ENCODE measurements at regions not wholly inside any gene's neighbourhood (a gene's known extent, or its start where the extent isn't known, plus 50 kb on each side); places are given as distances from the start of the nearest gene placed in this dataset.

GRCh38 chr9:109923471-109923760 lies 143.4 kb downstream of the PALM2AKAP2 start:
- Mint-ChIP-seq H3K4me3 (no peak overlapping the region), H3K27ac (no peak overlapping the region), H3K27me3 (no peaks in the 10 kb centered on the region), H3K36me3 (ENCODE audit: low read depth) (no peaks in the 10 kb centered on the region), H3K9me3 (peaks cover 2% of the 10 kb centered on the region), H3K4me1 (peaks cover 41% of the 10 kb centered on the region)
- no peak for DNase-seq
- ChIA-PET CTCF (interaction anchor here (3.2 kb wide), 1 partner anchor 11 kb away, joined by 13 read pairs; no protein-coding TSS in a partner anchor), POLR2A (no interaction called here)

GRCh38 chr9:109923806-109924205 lies 143.8 kb downstream of the PALM2AKAP2 start:
- no peak overlapping the region for H3K4me3 Mint-ChIP-seq
- no peak overlapping the region for H3K27ac Mint-ChIP-seq
- CTCF ChIA-PET = interaction anchor here (3.2 kb wide), 1 partner anchor 11 kb away, joined by 13 read pairs; no protein-coding TSS in a partner anchor
- DNase-seq = no peak
- POLR2A ChIA-PET = no interaction called here
- peaks cover 37% of the 10 kb centered on the region for H3K4me1 Mint-ChIP-seq
- peaks cover 2% of the 10 kb centered on the region for H3K9me3 Mint-ChIP-seq
- H3K36me3 Mint-ChIP-seq (ENCODE audit: low read depth) = no peaks in the 10 kb centered on the region
- no peaks in the 10 kb centered on the region for H3K27me3 Mint-ChIP-seq

GRCh38 chr9:109925799-109926198 lies 145.8 kb downstream of the PALM2AKAP2 start:
- no peaks in the 10 kb centered on the region for H3K27me3 Mint-ChIP-seq
- peaks cover 27% of the 10 kb centered on the region for H3K4me1 Mint-ChIP-seq
- CTCF ChIA-PET = no interaction called here
- no peak overlapping the region for H3K27ac Mint-ChIP-seq
- no peaks in the 10 kb centered on the region for H3K36me3 Mint-ChIP-seq (ENCODE audit: low read depth)
- peaks cover 2% of the 10 kb centered on the region for H3K9me3 Mint-ChIP-seq
- no peak for DNase-seq
- H3K4me3 Mint-ChIP-seq = no peak overlapping the region
- POLR2A ChIA-PET = no interaction called here

GRCh38 chr9:109926421-109926869 lies 146.4 kb downstream of the PALM2AKAP2 start:
- POLR2A ChIA-PET = no interaction called here
- CTCF ChIA-PET = no interaction called here
- H3K27me3 Mint-ChIP-seq = no peaks in the 10 kb centered on the region
- H3K36me3 Mint-ChIP-seq (ENCODE audit: low read depth) = no peaks in the 10 kb centered on the region
- no peak overlapping the region for H3K27ac Mint-ChIP-seq
- peaks cover 24% of the 10 kb centered on the region for H3K4me1 Mint-ChIP-seq
- H3K4me3 Mint-ChIP-seq = no peak overlapping the region
- no peak for DNase-seq
- H3K9me3 Mint-ChIP-seq = peaks cover 2% of the 10 kb centered on the region

DNA sequence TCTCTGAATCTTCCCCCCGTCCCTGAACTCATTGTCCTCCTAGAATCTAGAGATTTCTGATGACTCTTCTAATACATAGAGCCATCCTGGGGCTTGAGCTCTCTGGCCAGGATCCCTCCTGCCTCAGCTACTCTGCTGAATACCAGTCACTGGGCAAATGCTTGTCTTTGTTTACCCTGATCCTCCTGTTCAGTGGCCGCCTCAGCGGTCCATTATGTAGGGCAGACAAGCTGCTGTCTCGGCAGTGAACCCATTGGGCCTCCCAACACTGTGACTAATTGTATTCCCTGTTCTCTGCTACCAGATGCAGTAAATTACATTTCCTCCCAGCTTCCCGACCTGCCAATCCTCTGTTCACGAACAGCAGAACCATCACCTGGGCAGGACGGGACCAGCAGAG lies 151.6 kb downstream of the PALM2AKAP2 start:
- POLR2A ChIA-PET = no interaction called here
- Mint-ChIP-seq H3K9me3 (peaks cover 8% of the 10 kb centered on the region), H3K27me3 (no peaks in the 10 kb centered on the region)

DNA sequence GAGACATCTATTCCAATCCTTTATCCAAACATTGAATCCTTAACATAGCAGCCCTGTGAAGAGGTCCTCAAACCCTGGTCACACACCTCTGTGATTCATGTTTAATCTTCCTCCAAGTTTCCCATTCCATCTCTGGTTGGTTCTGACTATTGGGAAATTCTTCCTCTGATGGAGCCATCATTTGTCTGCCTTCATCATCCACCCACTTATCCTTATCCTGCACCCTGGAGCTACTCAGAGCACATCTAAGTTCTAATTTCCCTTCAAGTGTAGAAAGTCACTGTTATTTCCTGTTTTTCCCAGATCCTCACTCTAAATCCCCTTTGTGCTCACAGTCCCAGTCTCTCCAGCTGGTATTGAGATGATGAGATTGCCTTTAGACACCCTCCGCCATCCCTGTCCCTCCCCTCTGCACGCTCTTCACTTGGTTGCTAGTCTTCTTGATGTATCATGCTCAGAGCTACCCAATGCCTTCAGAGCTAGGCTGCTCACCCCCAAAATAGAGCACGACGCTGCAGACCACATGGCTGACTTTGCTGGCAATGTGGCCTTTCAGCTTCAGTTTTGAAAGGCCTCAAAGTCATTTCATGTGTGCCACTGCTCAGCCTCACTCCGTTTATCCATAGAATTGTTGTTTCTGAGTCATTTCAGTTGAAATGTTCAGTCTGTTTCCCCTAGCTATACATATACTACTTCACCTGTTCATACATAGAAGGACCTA lies 154.3 kb downstream of the PALM2AKAP2 start:
- Mint-ChIP-seq H3K27me3 (no peaks in the 10 kb centered on the region), H3K36me3 (ENCODE audit: low read depth) (no peaks in the 10 kb centered on the region), H3K27ac (peak overlapping the region; percentile 17), H3K4me3 (no peak overlapping the region), H3K4me1 (peaks cover 37% of the 10 kb centered on the region), H3K9me3 (peaks cover 9% of the 10 kb centered on the region)
- CTCF ChIA-PET = interaction anchor here (1.1 to 2.6 kb wide), 6 partner anchors 11 to 52 kb away, joined by 3 to 13 read pairs (median 4); no protein-coding TSS in a partner anchor
- POLR2A ChIA-PET = no interaction called here
- DNase-seq = no peak

More for the DNA sequence above, 151.6 kb downstream of the PALM2AKAP2 start:
- Mint-ChIP-seq H3K27ac (no peak overlapping the region), H3K4me3 (no peak overlapping the region), H3K4me1 (peaks cover 37% of the 10 kb centered on the region), H3K36me3 (ENCODE audit: low read depth) (no peaks in the 10 kb centered on the region)
- CTCF ChIA-PET = interaction anchor here (1.1 kb wide), 1 partner anchor 10 kb away, joined by 3 read pairs; no protein-coding TSS in a partner anchor
- DNase-seq = no peak

DNA sequence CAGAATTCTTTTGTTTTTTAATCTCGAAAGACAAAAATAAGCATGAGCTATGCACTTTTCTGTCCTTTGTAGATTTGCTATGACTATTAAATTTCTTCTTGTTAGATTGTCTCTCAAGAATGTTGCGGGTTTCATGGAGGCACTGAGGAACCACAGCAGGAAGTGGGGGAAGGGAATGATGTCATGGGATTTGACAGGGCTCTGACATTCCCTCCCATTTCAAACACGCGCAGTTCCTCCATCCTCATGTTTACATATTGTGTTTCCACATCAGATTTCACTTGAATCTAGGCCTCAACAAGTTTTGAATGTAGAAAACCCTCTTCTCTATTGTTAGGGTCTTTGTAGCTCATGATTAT lies 154.8 kb downstream of the PALM2AKAP2 start:
- Mint-ChIP-seq H3K9me3 (peaks cover 9% of the 10 kb centered on the region), H3K4me3 (no peak overlapping the region), H3K27ac (peak overlapping the region; percentile 17), H3K27me3 (no peaks in the 10 kb centered on the region), H3K36me3 (ENCODE audit: low read depth) (no peaks in the 10 kb centered on the region), H3K4me1 (peaks cover 37% of the 10 kb centered on the region)
- POLR2A ChIA-PET = no interaction called here
- DNase-seq = no peak
- CTCF ChIA-PET = interaction anchor here (1.1 to 2.6 kb wide), 6 partner anchors 11 to 52 kb away, joined by 3 to 13 read pairs (median 4); no protein-coding TSS in a partner anchor

DNA sequence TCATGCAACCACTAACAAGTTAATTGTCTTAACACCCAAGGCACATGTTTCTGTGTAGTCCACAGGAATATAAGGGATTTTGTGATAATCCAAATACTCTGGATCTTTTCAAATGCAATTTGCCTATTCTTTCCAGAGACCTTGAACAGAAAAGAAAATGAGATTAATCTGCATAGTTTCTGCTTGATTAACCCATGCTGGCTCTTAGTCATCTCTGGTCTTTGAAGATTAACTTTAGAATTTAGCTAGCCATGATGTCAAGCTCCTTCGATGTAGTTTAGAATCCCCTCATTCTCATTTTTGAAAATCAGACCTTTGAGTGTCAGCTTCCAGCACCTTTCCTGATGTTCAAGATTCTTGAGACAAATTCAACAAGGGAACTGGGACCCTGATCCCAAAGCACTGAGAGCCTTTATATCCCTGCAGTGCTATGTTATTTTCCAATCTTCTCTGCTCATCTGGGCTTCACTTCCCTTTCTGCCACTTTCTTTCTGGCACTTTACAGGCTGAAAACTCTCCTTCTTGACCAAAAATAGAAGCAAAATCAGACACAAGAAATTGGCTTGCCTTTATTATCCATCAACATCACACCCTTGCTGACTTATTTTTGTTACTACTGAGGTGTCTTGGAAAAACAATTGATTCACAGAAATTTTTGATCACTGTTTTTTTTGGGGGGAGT lies 155.5 kb downstream of the PALM2AKAP2 start:
- Mint-ChIP-seq H3K27ac (no peak overlapping the region), H3K4me3 (no peak overlapping the region), H3K4me1 (peaks cover 37% of the 10 kb centered on the region), H3K36me3 (ENCODE audit: low read depth) (no peaks in the 10 kb centered on the region), H3K27me3 (no peaks in the 10 kb centered on the region), H3K9me3 (peaks cover 9% of the 10 kb centered on the region)
- ChIA-PET CTCF (interaction anchor here (1.1 to 2.6 kb wide), 6 partner anchors 10 to 51 kb away, joined by 3 to 13 read pairs (median 4); no protein-coding TSS in a partner anchor), POLR2A (no interaction called here)
- no peak for DNase-seq

- no peak overlapping the region for H3K4me3 Mint-ChIP-seq
- CTCF ChIA-PET = interaction anchor here (1.0 to 1.5 kb wide), 2 partner anchors 13 to 18 kb away, joined by 3 to 6 read pairs; no protein-coding TSS in a partner anchor
Measured at GRCh38 chr9:109937861-109938453, 158.0 kb downstream of the PALM2AKAP2 start.

GRCh38 chr9:109939698-109940342 lies 159.8 kb downstream of the PALM2AKAP2 start:
- ChIA-PET CTCF (no interaction called here), POLR2A (no interaction called here)
- peaks cover 28% of the 10 kb centered on the region for H3K4me1 Mint-ChIP-seq
- H3K9me3 Mint-ChIP-seq = peaks cover 17% of the 10 kb centered on the region
- no peaks in the 10 kb centered on the region for H3K27me3 Mint-ChIP-seq
- no peak overlapping the region for H3K4me3 Mint-ChIP-seq
- no peak for DNase-seq
- no peak overlapping the region for H3K27ac Mint-ChIP-seq
- no peaks in the 10 kb centered on the region for H3K36me3 Mint-ChIP-seq (ENCODE audit: low read depth)

More at GRCh38 chr9:109937861-109938453, 158.0 kb downstream of the PALM2AKAP2 start:
- POLR2A ChIA-PET = no interaction called here
- Mint-ChIP-seq H3K36me3 (ENCODE audit: low read depth) (no peaks in the 10 kb centered on the region), H3K27me3 (no peaks in the 10 kb centered on the region), H3K9me3 (peaks cover 14% of the 10 kb centered on the region), H3K4me1 (peaks cover 37% of the 10 kb centered on the region), H3K27ac (peak overlapping the region; percentile 58)
- no peak for DNase-seq

DNA sequence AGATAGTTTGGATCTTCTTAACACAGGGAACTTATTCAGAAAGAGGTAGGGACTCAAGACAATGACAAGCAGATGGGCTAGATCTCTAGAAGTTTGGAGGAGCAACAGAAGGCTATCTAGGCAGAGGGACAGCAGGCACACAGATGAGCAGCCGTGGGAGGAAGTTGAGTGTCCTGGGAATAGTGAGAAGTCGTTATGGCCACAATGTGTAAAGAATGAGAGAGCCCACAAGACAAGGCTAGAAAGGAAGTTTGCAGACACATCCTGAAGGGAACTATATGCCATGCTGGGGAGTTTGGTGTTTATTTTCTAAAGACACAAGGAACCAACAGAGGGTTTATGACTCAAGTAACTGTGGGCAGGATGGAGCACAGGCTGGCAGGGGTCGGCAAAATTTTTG lies 160.6 kb downstream of the PALM2AKAP2 start:
- H3K36me3 Mint-ChIP-seq (ENCODE audit: low read depth) = no peaks in the 10 kb centered on the region
- peaks cover 22% of the 10 kb centered on the region for H3K4me1 Mint-ChIP-seq
- H3K27me3 Mint-ChIP-seq = peaks cover 2% of the 10 kb centered on the region
- DNase-seq = no peak
- no peak overlapping the region for H3K4me3 Mint-ChIP-seq
- ChIA-PET CTCF (no interaction called here), POLR2A (no interaction called here)
- H3K9me3 Mint-ChIP-seq = peaks cover 17% of the 10 kb centered on the region
- no peak overlapping the region for H3K27ac Mint-ChIP-seq

DNA sequence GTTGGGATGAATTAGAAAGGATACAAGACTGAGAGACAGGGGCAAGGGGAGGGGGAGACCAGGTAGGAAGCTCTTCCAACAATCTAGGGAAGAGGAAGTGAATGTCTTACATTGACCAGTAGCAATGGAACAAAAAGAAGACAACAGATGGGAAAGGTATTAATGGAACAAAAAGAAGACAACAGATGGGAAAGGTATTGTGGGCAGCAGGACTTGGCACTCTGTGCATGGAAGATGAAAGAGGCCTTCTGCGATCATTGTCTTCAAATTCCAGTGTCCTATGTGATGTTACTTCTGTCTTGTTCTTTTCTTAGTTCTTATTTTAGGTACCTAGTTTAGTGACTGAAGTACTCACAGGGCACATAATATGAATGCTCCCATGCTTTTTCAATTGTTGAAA lies 161.8 kb downstream of the PALM2AKAP2 start:
- ChIA-PET POLR2A (no interaction called here), CTCF (no interaction called here)
- no peak overlapping the region for H3K27ac Mint-ChIP-seq
- no peaks in the 10 kb centered on the region for H3K36me3 Mint-ChIP-seq (ENCODE audit: low read depth)
- H3K4me1 Mint-ChIP-seq = peaks cover 16% of the 10 kb centered on the region
- DNase-seq = no peak
- no peak overlapping the region for H3K4me3 Mint-ChIP-seq
- H3K27me3 Mint-ChIP-seq = peaks cover 2% of the 10 kb centered on the region
- H3K9me3 Mint-ChIP-seq = peaks cover 10% of the 10 kb centered on the region

GRCh38 chr9:109945573-109945972 lies 165.6 kb downstream of the PALM2AKAP2 start:
- no peak overlapping the region for H3K27ac Mint-ChIP-seq
- ChIA-PET POLR2A (no interaction called here), CTCF (interaction anchor here (0.6 to 1.6 kb wide), 5 partner anchors 10 to 50 kb away, joined by 3 to 6 read pairs (median 4); no protein-coding TSS in a partner anchor)
- no peaks in the 10 kb centered on the region for H3K36me3 Mint-ChIP-seq (ENCODE audit: low read depth)
- peaks cover 9% of the 10 kb centered on the region for H3K4me1 Mint-ChIP-seq
- no peak for DNase-seq
- H3K27me3 Mint-ChIP-seq = peaks cover 2% of the 10 kb centered on the region
- H3K9me3 Mint-ChIP-seq = peaks cover 8% of the 10 kb centered on the region
- H3K4me3 Mint-ChIP-seq = no peak overlapping the region

Data from activated CD4-positive, alpha-beta T cell treated with anti-CD3 and anti-CD28 coated beads, Interleukin-2, amount 10 ng/mL, durations not matched to agents 7 days and 5 days (primary cell).